Uterus (tissue), 2 donors: ENCODE measurements at regions not wholly inside any gene's neighbourhood (a gene's known extent, or its start where the extent isn't known, plus 50 kb on each side); places are given as distances from the start of the nearest gene placed in this dataset.

ENCODE experiments used
- CTCF ChIP-seq, 4 experiments: fragments of 200-600 bp in 2 of 4; fragments of 450-650 bp in 2 of 4; sonication (generic) in 2 of 4; IDR thresholded peaks; one replicate each; pipeline ENCODE4 v1.5.1; 2016 to 2019; ENCODE audit warnings: antibody characterized with exemption in 4 of 4, mild to moderate bottlenecking in 2 of 4, moderate library complexity in 1 of 4
- POLR2A ChIP-seq, 2 donors: fragments of 450-650 bp; IDR thresholded peaks; one replicate each; pipeline ENCODE4 v1.6.1; 2016; ENCODE audit warnings: antibody characterized with exemption in 2 of 2, mild to moderate bottlenecking in 1 of 2, moderate library complexity in 1 of 2

- TF ChIP-seq CTCF (IDR thresholded peaks at IDR 0.05) = no peak
- no peak for TF ChIP-seq POLR2A (IDR thresholded peaks at IDR 0.05)
Measured at GRCh38 chr1:5709976-5710375, 282.2 kb downstream of the NPHP4 start.
